CD4-positive, CD25-positive, alpha-beta regulatory T cell (primary cell): ENCODE measurements at regions not wholly inside any gene's neighbourhood (a gene's known extent, or its start where the extent isn't known, plus 50 kb on each side); places are given as distances from the start of the nearest gene placed in this dataset.
"Not testable (repeated sequence)": the region's sequence is repeated elsewhere in the genome, so short reads cannot be mapped to it uniquely, and the experiment has no call there.

ENCODE experiments used
- ATAC-seq, 2 donors: fragments of 150-1000 bp; cut with Tn5 transposase; one replicate each; pipeline ENCODE4 v1.10.0; 2021; ENCODE audit warnings: low read depth in 2 of 2, moderate number of reproducible peaks in 2 of 2, moderate library complexity in 1 of 2
- DNase-seq, 3 donors: peaks; one replicate each; pipeline versions ENCODE4 v3.0.0 to v3.0.0-alpha.2; 2012 to 2022; ENCODE audit warnings: mixed read lengths in 1 of 3
- H3K27ac ChIP-seq: one replicate; pipeline ENCODE4 v1.7.0; 2013; ENCODE audit warnings: mild to moderate bottlenecking, low read length; ENCODE audit not compliant: insufficient read depth, poor library complexity, severe bottlenecking
- H3K27me3 ChIP-seq: one replicate; pipeline ENCODE4 v1.7.0; 2013; ENCODE audit warnings: low read length; ENCODE audit not compliant: control insufficient read depth, insufficient read depth
- H3K36me3 ChIP-seq: one replicate; pipeline ENCODE4 v1.7.0; 2013; ENCODE audit warnings: mild to moderate bottlenecking, low read length, moderate library complexity; ENCODE audit not compliant: control insufficient read depth, insufficient read depth
- H3K4me1 ChIP-seq: 2 replicates; pipeline ENCODE4 v1.7.0; 2013; ENCODE audit warnings: mild to moderate bottlenecking, low read length; ENCODE audit not compliant: insufficient read depth, control insufficient read depth, poor library complexity, severe bottlenecking
- H3K4me3 ChIP-seq: one replicate; pipeline ENCODE4 v1.7.0; 2013; ENCODE audit warnings: low read depth, mild to moderate bottlenecking, low read length, moderate library complexity
- H3K9me3 ChIP-seq, 2 experiments: 1 replicate in 1 of 2; 2 replicates in 1 of 2; pipeline ENCODE4 v1.7.0; 2013; ENCODE audit warnings: low read length in 2 of 2, mild to moderate bottlenecking in 1 of 2, moderate library complexity in 1 of 2; ENCODE audit not compliant: control insufficient read depth in 2 of 2
- H3K27ac Mint-ChIP-seq, 3 donors: one replicate each; pipeline ENCODE4 v1.8.0; 2020 to 2022; ENCODE audit warnings: mild to moderate bottlenecking in 3 of 3, mixed read lengths in 3 of 3, moderate library complexity in 2 of 3
- H3K27me3 Mint-ChIP-seq: one replicate; pipeline ENCODE4 v1.8.0; 2022; ENCODE audit warnings: mild to moderate bottlenecking, mixed read lengths
- H3K36me3 Mint-ChIP-seq: one replicate; pipeline ENCODE4 v1.8.0; 2020; ENCODE audit warnings: mixed read lengths
- H3K4me1 Mint-ChIP-seq, 4 donors: one replicate each; pipeline ENCODE4 v1.8.0; 2020 to 2022; ENCODE audit warnings: mixed read lengths in 4 of 4, mild to moderate bottlenecking in 1 of 4
- H3K4me3 Mint-ChIP-seq, 4 donors: one replicate each; pipeline ENCODE4 v1.8.0; 2020 to 2022; ENCODE audit warnings: mild to moderate bottlenecking in 4 of 4, mixed read lengths in 4 of 4, moderate library complexity in 3 of 4
- H3K9me3 Mint-ChIP-seq, 7 donors: one replicate each; pipeline ENCODE4 v1.8.0; 2020 to 2022; ENCODE audit warnings: mixed read lengths in 7 of 7, mild to moderate bottlenecking in 3 of 7, moderate library complexity in 2 of 7

- H3K36me3 Mint-ChIP-seq, H3K27ac ChIP-seq, H3K27ac Mint-ChIP-seq, H3K36me3 ChIP-seq, H3K4me1 ChIP-seq, H3K4me1 Mint-ChIP-seq, H3K9me3 Mint-ChIP-seq, H3K4me3 Mint-ChIP-seq, H3K9me3 ChIP-seq, H3K27me3 ChIP-seq, DNase-seq, H3K27me3 Mint-ChIP-seq, ATAC-seq, H3K4me3 ChIP-seq: not testable (repeated sequence)
Observed at GRCh38 chr18:60239024-60239710, 133.4 kb downstream of the MC4R start.

DNA sequence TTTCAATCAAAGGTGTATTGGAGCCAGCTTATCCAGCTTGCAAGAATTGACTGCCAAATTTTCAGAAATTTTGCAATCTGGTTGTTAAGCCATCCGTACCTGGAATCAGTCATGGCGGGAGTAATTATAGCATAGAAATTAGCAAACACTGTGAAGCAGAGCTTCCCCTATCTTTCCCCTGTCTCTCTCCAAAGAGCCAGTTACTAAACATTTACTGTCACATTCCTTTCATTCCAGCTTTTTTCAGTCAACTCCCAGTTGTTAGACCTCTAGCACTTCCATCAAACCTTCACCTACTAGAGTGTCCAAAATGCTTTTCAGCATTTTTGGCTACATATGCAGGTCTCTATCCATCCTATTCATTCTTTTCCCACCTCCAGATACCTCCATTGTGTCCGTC, 137.4 kb downstream of the MC4R start:
- H3K9me3 Mint-ChIP-seq = no peaks in the 10 kb centered on the region
- H3K27me3 Mint-ChIP-seq = no peaks in the 10 kb centered on the region
- Histone ChIP-seq H3K27ac (no peak overlapping the region), H3K4me1 (no peaks in the 10 kb centered on the region), H3K4me3 (no peak overlapping the region), H3K9me3 (no peaks in the 10 kb centered on the region), H3K36me3 (no peaks in the 10 kb centered on the region), H3K27me3 (no peaks in the 10 kb centered on the region)
- no peak for DNase-seq
- no peaks in the 10 kb centered on the region for H3K4me1 Mint-ChIP-seq
- ATAC-seq = no peak
- H3K36me3 Mint-ChIP-seq = no peaks in the 10 kb centered on the region
- no peak overlapping the region for H3K4me3 Mint-ChIP-seq
- no peak overlapping the region for H3K27ac Mint-ChIP-seq

DNA sequence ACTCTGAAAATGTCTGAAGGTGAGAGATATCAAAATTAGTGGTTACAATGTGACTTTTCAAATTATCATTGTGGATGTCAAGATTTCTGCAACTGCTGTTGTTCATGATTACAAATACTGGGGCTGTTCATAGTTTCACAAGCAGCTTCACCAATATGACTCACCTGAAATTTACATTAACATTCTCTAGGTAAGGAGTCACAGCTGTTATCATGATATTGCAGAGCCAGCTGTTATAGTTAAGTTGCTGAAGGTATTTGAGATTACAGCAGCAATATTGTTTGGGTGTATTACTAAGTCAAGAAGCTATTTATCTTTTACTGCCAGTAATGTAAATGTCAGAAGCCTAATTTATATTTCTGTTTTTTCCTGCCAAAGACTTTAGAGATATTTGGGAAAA, 140.0 kb downstream of the MC4R start:
- H3K9me3 ChIP-seq = no peaks in the 10 kb centered on the region
- DNase-seq (no peak), ATAC-seq (no peak)
- no peak overlapping the region for H3K27ac Mint-ChIP-seq
- no peaks in the 10 kb centered on the region for H3K27me3 Mint-ChIP-seq
- H3K27me3 ChIP-seq = no peaks in the 10 kb centered on the region
- H3K36me3 ChIP-seq = no peaks in the 10 kb centered on the region
- no peaks in the 10 kb centered on the region for H3K4me1 Mint-ChIP-seq
- H3K4me3 Mint-ChIP-seq = no peak overlapping the region
- H3K4me3 ChIP-seq = no peak overlapping the region
- H3K36me3 Mint-ChIP-seq = no peaks in the 10 kb centered on the region
- no peaks in the 10 kb centered on the region for H3K4me1 ChIP-seq
- H3K9me3 Mint-ChIP-seq = peaks cover 0 to 5% (median 0%) of the 10 kb centered on the region in 7 donors
- no peak overlapping the region for H3K27ac ChIP-seq

DNA sequence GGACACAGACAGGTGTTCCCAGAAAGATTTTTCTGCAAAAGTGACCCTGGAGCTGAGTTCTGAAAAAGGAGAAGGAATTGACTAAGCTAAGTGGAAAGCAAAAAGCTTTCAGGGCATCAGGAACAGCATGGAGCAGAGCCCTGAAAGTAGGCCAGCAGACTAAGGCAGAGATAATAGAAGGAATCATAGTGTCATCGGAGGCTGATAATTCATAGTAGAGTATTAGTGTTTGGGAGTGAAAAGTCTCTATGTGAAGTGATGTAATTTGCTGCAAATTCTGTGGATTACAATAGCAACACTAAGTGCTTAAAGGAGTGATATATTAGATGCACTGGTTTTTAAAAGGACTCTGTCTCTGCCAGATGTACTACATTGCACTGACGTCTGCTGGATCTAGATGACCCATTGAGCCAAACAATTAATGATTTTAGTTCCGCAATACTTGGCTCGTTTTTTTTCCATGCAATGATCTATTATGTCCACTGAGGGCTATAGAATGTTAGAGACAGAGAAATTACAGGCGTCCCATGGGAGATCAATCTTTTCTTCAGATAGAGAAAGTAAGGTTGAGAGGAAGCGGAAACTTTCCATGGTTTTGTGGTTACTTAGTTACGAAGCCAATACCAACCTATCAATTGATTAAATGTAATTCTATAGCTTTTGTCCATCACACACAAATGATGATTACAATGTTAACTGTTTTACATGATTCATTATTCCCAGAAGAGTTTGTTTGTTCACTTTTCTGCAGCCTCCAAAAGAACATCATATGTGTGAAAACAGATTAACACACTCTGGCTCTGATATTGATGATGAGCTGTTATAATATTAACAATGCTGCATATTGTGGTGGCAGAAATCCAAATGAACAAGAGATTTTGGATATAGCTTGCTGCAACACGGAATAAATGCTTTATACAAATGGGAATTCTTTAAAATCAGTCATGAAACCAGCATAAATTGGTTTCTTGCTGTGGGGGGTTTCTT, 143.7 kb downstream of the MC4R start:
- H3K4me3 ChIP-seq = no peak overlapping the region
- no peak for DNase-seq
- no peaks in the 10 kb centered on the region for H3K36me3 ChIP-seq
- Mint-ChIP-seq H3K27me3 (no peaks in the 10 kb centered on the region), H3K36me3 (no peaks in the 10 kb centered on the region), H3K27ac (no peak overlapping the region), H3K4me3 (no peak overlapping the region), H3K4me1 (no peaks in the 10 kb centered on the region), H3K9me3 (peaks cover 0 to 17% (median 5%) of the 10 kb centered on the region in 7 donors)
- ATAC-seq = no peak
- H3K4me1 ChIP-seq = no peaks in the 10 kb centered on the region
- no peaks in the 10 kb centered on the region for H3K9me3 ChIP-seq
- H3K27me3 ChIP-seq = no peaks in the 10 kb centered on the region
- H3K27ac ChIP-seq = no peak overlapping the region

- Histone ChIP-seq H3K9me3 (no peaks in the 10 kb centered on the region), H3K27ac (no peak overlapping the region), H3K27me3 (no peaks in the 10 kb centered on the region), H3K4me1 (no peaks in the 10 kb centered on the region), H3K4me3 (no peak overlapping the region), H3K36me3 (no peaks in the 10 kb centered on the region)
- peaks cover 0 to 2% (median 0%) of the 10 kb centered on the region in 7 donors for H3K9me3 Mint-ChIP-seq
- no peaks in the 10 kb centered on the region for H3K36me3 Mint-ChIP-seq
- H3K27ac Mint-ChIP-seq = peak overlapping the region in 1 of 3 donors; percentile 15
- DNase-seq (no peak), ATAC-seq (no peak)
- no peaks in the 10 kb centered on the region for H3K27me3 Mint-ChIP-seq
- H3K4me3 Mint-ChIP-seq = no peak overlapping the region
- no peaks in the 10 kb centered on the region for H3K4me1 Mint-ChIP-seq
Observed at GRCh38 chr18:60215432-60215831, 157.1 kb downstream of the MC4R start.

DNA sequence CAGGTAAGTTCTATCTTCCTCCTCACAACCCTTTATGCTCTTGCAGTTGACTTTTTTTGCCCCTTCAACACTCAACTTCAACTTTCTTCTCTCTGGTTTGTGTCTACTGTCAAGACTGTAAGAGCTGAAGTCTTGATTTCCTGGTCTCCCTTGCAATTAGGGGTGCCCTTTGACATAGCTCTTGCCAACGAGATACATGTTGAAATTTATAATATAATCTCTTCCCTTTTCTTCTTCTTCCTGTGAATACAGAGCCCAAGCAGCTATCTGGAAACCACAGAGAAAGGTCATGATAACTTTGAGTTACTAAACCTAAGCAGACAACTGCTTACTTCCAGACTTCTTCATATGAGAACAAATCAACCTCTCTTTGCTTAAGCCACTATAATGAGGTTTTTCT, 163.5 kb downstream of the MC4R start:
- no peaks in the 10 kb centered on the region for H3K36me3 ChIP-seq
- no peak overlapping the region for H3K27ac ChIP-seq
- Mint-ChIP-seq H3K27ac (no peak overlapping the region), H3K27me3 (peaks cover 6% of the 10 kb centered on the region), H3K36me3 (no peaks in the 10 kb centered on the region), H3K4me1 (no peaks in the 10 kb centered on the region), H3K4me3 (no peak overlapping the region), H3K9me3 (peaks cover 0 to 4% (median 0%) of the 10 kb centered on the region in 7 donors)
- H3K27me3 ChIP-seq = no peaks in the 10 kb centered on the region
- no peaks in the 10 kb centered on the region for H3K4me1 ChIP-seq
- DNase-seq = no peak
- no peak for ATAC-seq
- no peaks in the 10 kb centered on the region for H3K9me3 ChIP-seq
- H3K4me3 ChIP-seq = no peak overlapping the region

DNA sequence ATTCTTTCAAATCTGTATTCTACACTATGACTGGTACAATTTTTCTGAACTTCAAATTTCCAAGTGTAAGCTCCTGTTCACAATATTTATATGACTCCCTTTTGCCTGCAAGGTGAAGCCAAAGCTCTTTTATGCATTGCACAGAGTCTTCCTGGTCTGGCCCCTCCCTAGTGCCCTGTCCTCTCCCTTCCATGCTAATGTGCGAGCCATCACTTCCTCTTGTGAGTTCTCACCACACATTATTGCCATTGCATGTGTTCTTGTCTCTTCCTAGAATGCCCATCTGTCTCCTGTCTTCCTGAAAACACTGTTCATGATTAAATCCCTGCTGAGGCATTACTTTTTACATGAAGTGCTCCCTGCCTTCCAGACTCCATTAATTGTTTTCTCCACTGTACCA, 169.9 kb downstream of the MC4R start:
- no peaks in the 10 kb centered on the region for H3K36me3 ChIP-seq
- H3K27ac ChIP-seq = no peak overlapping the region
- Mint-ChIP-seq H3K27me3 (peaks cover 6% of the 10 kb centered on the region), H3K4me1 (no peaks in the 10 kb centered on the region), H3K27ac (no peak overlapping the region), H3K9me3 (peaks cover 0 to 4% (median 0%) of the 10 kb centered on the region in 7 donors), H3K4me3 (no peak overlapping the region), H3K36me3 (no peaks in the 10 kb centered on the region)
- no peaks in the 10 kb centered on the region for H3K4me1 ChIP-seq
- H3K4me3 ChIP-seq = no peak overlapping the region
- ATAC-seq = no peak
- no peak for DNase-seq
- H3K9me3 ChIP-seq = no peaks in the 10 kb centered on the region
- peaks cover 5% of the 10 kb centered on the region for H3K27me3 ChIP-seq
